ENCODE measurements at regions not wholly inside any gene's neighbourhood (a gene's known extent, or its start where the extent isn't known, plus 50 kb on each side); places are given as distances from the start of the nearest gene placed in this dataset.

DNA sequence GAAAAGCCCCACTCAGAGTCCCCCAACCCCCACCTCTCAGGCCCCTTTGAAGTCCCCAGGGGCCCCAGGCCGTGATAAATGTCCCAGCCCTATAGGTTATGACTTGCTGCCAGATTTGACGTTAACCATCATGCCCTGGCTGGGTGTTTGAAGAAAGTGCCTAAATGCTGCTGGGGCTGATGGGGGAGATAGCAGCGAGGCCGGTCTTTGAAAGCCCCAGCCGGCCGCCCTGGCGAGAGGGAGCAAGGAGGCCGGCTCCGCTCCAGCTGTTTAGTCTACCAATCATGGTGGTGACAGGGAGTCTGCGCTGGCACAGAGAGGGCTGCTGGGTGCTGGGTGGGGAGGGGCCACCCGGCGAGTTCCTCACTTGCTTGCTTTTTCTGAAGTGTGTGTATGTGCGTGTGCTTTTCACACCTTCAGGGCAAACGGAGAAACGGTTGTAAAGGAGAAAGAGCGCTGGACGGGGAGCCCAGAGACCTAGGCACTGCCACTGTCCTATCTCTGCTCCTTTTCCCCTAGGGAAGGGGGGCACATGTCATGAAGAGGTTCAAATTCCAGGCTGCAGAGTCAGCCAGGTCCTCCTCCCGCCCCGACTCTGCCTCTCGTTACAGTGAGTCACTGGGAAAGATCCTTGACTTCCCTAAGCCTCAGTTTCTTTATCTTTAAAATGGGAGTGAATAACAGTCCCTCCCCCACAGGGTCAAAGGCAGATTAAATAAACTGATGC, 126.1 kb upstream of the HAND1 start:
- Mint-ChIP-seq H3K27ac (ENCODE audit: unreplicated experiment) (no peak overlapping the region), H3K9me3 (ENCODE audit: low read depth, unreplicated experiment) (no peaks in the 10 kb centered on the region), H3K4me1 (ENCODE audit: low read depth, unreplicated experiment) (no peaks in the 10 kb centered on the region), H3K4me3 (ENCODE audit: low read depth, unreplicated experiment) (peak overlapping the region; percentile 51), H3K36me3 (ENCODE audit: insufficient read depth, unreplicated experiment) (no peaks in the 10 kb centered on the region), H3K27me3 (ENCODE audit: unreplicated experiment) (peaks cover 87% of the 10 kb centered on the region)
- peak; percentile 43 for DNase-seq
- intact Hi-C loops (cut with micrococcal nuclease; ENCODE audit: unreplicated experiment), result no loop called here
- CTCF ChIA-PET, result no interaction called here
- no peak for TF ChIP-seq CTCF (IDR thresholded peaks at IDR 0.05; ENCODE audit: unreplicated experiment)
- BruUV-seq (replicated peaks), result no TSS peak

DNA sequence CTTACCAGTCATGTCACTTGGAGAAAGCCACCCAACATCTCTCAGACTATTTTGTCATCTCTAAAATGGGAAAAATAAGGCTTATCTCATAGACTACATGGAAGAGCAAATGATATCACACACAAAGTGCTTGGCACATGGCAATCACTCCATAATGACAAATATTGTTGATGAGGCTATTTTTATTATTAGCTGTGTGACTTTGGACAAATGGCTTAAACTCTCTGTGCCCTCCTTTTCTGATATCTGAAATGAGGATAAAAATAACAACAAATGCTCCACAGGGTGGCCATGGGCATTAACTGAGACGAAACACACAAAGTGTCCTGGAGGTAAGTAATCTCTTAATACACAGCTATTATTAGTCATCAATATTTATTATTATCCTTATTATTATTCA, 125.5 kb upstream of the HAND1 start:
- Mint-ChIP-seq H3K27me3 (ENCODE audit: unreplicated experiment) (peaks cover 87% of the 10 kb centered on the region), H3K4me3 (ENCODE audit: low read depth, unreplicated experiment) (no peak overlapping the region), H3K27ac (ENCODE audit: unreplicated experiment) (no peak overlapping the region), H3K36me3 (ENCODE audit: insufficient read depth, unreplicated experiment) (no peaks in the 10 kb centered on the region), H3K9me3 (ENCODE audit: low read depth, unreplicated experiment) (no peaks in the 10 kb centered on the region), H3K4me1 (ENCODE audit: low read depth, unreplicated experiment) (no peaks in the 10 kb centered on the region)
- CTCF ChIA-PET, result no interaction called here
- no TSS peak for BruUV-seq (replicated peaks)
- no peak for TF ChIP-seq CTCF (IDR thresholded peaks at IDR 0.05; ENCODE audit: unreplicated experiment)
- no peak for DNase-seq
- intact Hi-C loops (cut with micrococcal nuclease; ENCODE audit: unreplicated experiment), result no loop called here

GRCh38 chr5:154603011-154603410, 125.0 kb upstream of the HAND1 start:
- no peak overlapping the region for H3K27ac Mint-ChIP-seq (ENCODE audit: unreplicated experiment)
- TF ChIP-seq CTCF (IDR thresholded peaks at IDR 0.05; ENCODE audit: unreplicated experiment), result no peak
- no peak for DNase-seq
- no peaks in the 10 kb centered on the region for H3K4me1 Mint-ChIP-seq (ENCODE audit: low read depth, unreplicated experiment)
- CTCF ChIA-PET, result interaction anchor here (0.6 kb wide), 1 partner anchor 533 kb away, joined by 4 read pairs; no protein-coding TSS in a partner anchor
- intact Hi-C loops (cut with micrococcal nuclease; ENCODE audit: unreplicated experiment), result no loop called here
- no peaks in the 10 kb centered on the region for H3K36me3 Mint-ChIP-seq (ENCODE audit: insufficient read depth, unreplicated experiment)
- H3K27me3 Mint-ChIP-seq (ENCODE audit: unreplicated experiment), result peaks cover 87% of the 10 kb centered on the region
- H3K9me3 Mint-ChIP-seq (ENCODE audit: low read depth, unreplicated experiment), result peaks cover 2% of the 10 kb centered on the region
- no TSS peak for BruUV-seq (replicated peaks)
- no peak overlapping the region for H3K4me3 Mint-ChIP-seq (ENCODE audit: low read depth, unreplicated experiment)

- no peak for TF ChIP-seq CTCF (IDR thresholded peaks at IDR 0.05; ENCODE audit: unreplicated experiment)
- Mint-ChIP-seq H3K9me3 (ENCODE audit: low read depth, unreplicated experiment) (peaks cover 4% of the 10 kb centered on the region), H3K4me1 (ENCODE audit: low read depth, unreplicated experiment) (no peaks in the 10 kb centered on the region), H3K27me3 (ENCODE audit: unreplicated experiment) (peaks cover 82% of the 10 kb centered on the region), H3K36me3 (ENCODE audit: insufficient read depth, unreplicated experiment) (no peaks in the 10 kb centered on the region), H3K4me3 (ENCODE audit: low read depth, unreplicated experiment) (no peak overlapping the region), H3K27ac (ENCODE audit: unreplicated experiment) (no peak overlapping the region)
- intact Hi-C loops (cut with micrococcal nuclease; ENCODE audit: unreplicated experiment), result no loop called here
- DNase-seq, result no peak
- BruUV-seq (replicated peaks), result no TSS peak
- CTCF ChIA-PET, result no interaction called here
These were observed 123.0 kb upstream of the HAND1 start for GRCh38 chr5:154601014-154601413.
